Neutrophil (primary cell): ENCODE measurements at regions not wholly inside any gene's neighbourhood (a gene's known extent, or its start where the extent isn't known, plus 50 kb on each side); places are given as distances from the start of the nearest gene placed in this dataset.

Source experiments
- H3K27ac ChIP-seq: fragments of 200-600 bp; sonication (generic); 2 replicates; pipeline ENCODE4 v1.5.1; 2016; ENCODE audit warnings: mild to moderate bottlenecking, moderate library complexity
- H3K27me3 ChIP-seq: fragments of 200-600 bp; sonication (generic); 2 replicates; pipeline ENCODE4 v1.6.0; 2016; ENCODE audit warnings: mild to moderate bottlenecking
- H3K36me3 ChIP-seq: fragments of 200-600 bp; sonication (generic); 2 replicates; pipeline ENCODE4 v1.5.1; 2017
- H3K4me1 ChIP-seq, 2 experiments: fragments of 200-600 bp in 1 of 2; sonication (generic) in 1 of 2; 1 replicate in 1 of 2; 2 replicates in 1 of 2; pipeline versions ENCODE4 v1.5.1 to v1.6.1; 2013 to 2016; ENCODE audit warnings: low read depth in 1 of 2, low read length in 1 of 2, mild to moderate bottlenecking in 1 of 2, moderate library complexity in 1 of 2; ENCODE audit not compliant: control insufficient read depth in 1 of 2, insufficient read depth in 1 of 2
- H3K4me3 ChIP-seq, 2 experiments: fragments of 200-600 bp in 1 of 2; sonication (generic) in 1 of 2; 1 replicate in 1 of 2; 2 replicates in 1 of 2; pipeline ENCODE4 v1.5.1; 2013 to 2016; ENCODE audit warnings: low read depth in 1 of 2, low read length in 1 of 2, mild to moderate bottlenecking in 1 of 2, moderate library complexity in 1 of 2
- H3K9me3 ChIP-seq: fragments of 200-600 bp; sonication (generic); 2 replicates; pipeline ENCODE4 v1.5.1; 2016
- TF ChIP-seq, protein P1 (sequence below): fragments of 200-600 bp; sonication (generic); IDR thresholded peaks from 2 replicates; pipeline ENCODE4 v1.5.1; 2016; ENCODE audit warnings: antibody characterized with exemption

DNA sequence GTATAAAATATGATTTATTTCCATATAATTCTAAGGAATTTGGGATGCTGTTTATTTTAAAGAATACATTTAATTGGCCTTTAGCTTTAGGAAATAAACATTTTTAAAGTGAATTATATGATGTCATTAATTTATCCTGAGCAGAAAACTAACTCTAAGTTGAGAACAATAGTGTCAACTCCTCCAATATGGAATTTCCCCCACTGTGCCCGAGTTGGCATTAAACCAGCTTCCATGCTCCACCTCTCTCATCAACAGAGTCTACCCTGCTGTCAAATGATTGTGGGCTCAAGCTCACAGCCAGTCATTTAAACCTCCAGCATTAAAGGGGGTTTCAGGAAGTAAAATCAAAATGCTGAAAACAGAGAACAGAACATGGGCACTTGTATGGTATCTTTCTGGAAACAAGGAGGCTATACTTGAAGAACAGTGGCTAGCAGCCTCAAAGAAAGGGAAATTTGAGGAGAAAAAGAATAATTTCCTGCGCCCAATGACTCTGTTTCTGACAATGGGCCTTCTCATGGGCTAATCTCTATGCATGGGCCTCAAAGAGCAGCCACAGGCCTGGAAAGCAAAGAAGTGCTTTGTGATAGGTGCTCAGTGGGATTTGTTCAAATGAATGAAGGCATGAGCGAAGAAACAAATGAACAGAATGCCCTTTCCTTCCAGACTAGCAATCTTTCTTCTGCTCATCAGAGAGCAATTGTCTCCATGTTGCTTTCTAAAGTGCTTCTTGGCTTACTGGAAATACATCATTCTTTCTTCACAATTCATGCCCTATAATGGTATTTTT, 252.8 kb downstream of the MTX2 start:
- H3K27me3 ChIP-seq: peaks cover 55% of the 10 kb centered on the region
- TF ChIP-seq, protein P1, sequence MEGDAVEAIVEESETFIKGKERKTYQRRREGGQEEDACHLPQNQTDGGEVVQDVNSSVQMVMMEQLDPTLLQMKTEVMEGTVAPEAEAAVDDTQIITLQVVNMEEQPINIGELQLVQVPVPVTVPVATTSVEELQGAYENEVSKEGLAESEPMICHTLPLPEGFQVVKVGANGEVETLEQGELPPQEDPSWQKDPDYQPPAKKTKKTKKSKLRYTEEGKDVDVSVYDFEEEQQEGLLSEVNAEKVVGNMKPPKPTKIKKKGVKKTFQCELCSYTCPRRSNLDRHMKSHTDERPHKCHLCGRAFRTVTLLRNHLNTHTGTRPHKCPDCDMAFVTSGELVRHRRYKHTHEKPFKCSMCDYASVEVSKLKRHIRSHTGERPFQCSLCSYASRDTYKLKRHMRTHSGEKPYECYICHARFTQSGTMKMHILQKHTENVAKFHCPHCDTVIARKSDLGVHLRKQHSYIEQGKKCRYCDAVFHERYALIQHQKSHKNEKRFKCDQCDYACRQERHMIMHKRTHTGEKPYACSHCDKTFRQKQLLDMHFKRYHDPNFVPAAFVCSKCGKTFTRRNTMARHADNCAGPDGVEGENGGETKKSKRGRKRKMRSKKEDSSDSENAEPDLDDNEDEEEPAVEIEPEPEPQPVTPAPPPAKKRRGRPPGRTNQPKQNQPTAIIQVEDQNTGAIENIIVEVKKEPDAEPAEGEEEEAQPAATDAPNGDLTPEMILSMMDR: no peak
- no peaks in the 10 kb centered on the region for H3K4me1 ChIP-seq
- no peak overlapping the region for H3K4me3 ChIP-seq
- H3K36me3 ChIP-seq: no peaks in the 10 kb centered on the region
- no peak overlapping the region for H3K27ac ChIP-seq
- no peaks in the 10 kb centered on the region for H3K9me3 ChIP-seq

GRCh38 chr2:176525086-176525485, 255.8 kb downstream of the MTX2 start:
- H3K9me3 ChIP-seq: no peaks in the 10 kb centered on the region
- TF ChIP-seq, protein P1: no peak
- H3K4me1 ChIP-seq: no peaks in the 10 kb centered on the region
- H3K36me3 ChIP-seq: no peaks in the 10 kb centered on the region
- H3K27ac ChIP-seq: no peak overlapping the region
- H3K27me3 ChIP-seq: peaks cover 74% of the 10 kb centered on the region
- H3K4me3 ChIP-seq: no peak overlapping the region

DNA sequence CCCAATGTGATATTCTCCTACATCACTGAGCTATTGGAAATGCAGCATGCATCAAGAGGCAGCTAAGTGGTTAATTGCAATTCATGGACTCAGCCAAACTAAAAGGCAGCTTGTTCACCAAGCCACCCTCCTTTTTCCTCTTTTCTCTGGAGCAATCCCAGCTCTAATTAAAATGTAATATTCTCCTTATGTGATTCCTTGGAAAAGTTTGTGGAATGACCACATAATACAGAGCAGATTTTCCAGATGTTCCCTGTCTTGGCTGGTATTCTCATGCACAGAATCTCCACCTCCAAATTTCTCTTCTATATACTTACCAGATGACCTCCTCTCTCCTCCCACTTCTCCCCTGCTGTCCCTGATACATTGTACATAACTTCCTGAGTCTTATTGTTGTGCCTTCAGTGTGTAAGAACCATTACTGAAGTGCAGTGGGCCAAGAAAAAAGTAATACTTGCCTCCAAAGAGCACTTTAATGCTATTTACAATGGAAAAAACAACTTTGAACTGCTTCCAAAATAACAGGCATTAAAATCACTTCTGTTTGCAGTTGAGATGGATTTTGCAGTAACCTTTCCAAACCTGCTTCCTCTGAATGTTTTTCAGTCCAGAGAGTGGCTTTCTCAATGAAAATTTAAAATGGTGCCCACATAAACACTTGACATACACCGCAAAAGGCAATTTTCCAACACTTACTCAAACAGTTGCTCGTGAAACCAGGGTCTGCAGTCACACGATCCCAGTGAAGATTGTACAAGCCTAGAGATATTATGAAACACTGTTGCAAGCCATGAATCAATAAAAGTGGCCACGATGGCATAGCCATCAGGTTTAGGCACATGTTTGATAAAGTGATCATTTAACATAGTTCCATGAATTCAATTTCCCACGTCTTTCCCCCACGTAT, 258.0 kb downstream of the MTX2 start:
- Histone ChIP-seq H3K36me3 (no peaks in the 10 kb centered on the region), H3K4me3 (no peak overlapping the region), H3K27ac (no peak overlapping the region), H3K4me1 (no peaks in the 10 kb centered on the region), H3K9me3 (no peaks in the 10 kb centered on the region), H3K27me3 (peaks cover 82% of the 10 kb centered on the region)
- TF ChIP-seq, protein P1: no peak

DNA sequence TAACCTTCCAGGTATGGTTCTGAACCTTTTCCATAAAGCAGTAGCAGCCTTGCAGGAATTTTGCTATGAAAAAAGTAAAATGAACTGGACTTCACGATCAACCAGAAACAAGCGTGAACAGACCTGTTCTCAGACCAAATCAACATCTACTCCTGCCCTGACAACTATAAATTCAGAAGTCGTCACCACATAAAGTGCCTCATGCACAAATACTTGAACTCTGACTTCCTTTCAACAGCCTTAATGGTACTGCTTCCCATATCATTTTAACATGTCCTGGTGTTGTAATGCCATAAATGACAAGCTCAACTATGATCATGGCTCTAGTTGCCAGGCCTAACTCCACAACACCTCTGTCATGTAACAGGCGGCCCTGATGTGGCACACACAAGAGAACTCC, 262.4 kb downstream of the MTX2 start:
- Histone ChIP-seq H3K27ac (no peak overlapping the region), H3K36me3 (no peaks in the 10 kb centered on the region), H3K4me1 (no peaks in the 10 kb centered on the region), H3K27me3 (peaks cover 84% of the 10 kb centered on the region), H3K4me3 (no peak overlapping the region), H3K9me3 (no peaks in the 10 kb centered on the region)
- TF ChIP-seq, protein P1: no peak

- H3K4me3 ChIP-seq: no peak overlapping the region
- no peaks in the 10 kb centered on the region for H3K4me1 ChIP-seq
- no peaks in the 10 kb centered on the region for H3K36me3 ChIP-seq
- H3K27ac ChIP-seq: no peak overlapping the region
- H3K27me3 ChIP-seq: peaks cover 68% of the 10 kb centered on the region
- no peaks in the 10 kb centered on the region for H3K9me3 ChIP-seq
- TF ChIP-seq, protein P1: no peak
Measured at GRCh38 chr2:176533505-176534193, 264.4 kb downstream of the MTX2 start.
